ENCODE measurements at regions not wholly inside any gene's neighbourhood (a gene's known extent, or its start where the extent isn't known, plus 50 kb on each side); places are given as distances from the start of the nearest gene placed in this dataset.

- TF ChIP-seq CTCF (IDR thresholded peaks at IDR 0.05; ENCODE audit: insufficient read depth, low read length, poor library complexity, severe bottlenecking): no peak
- TF ChIP-seq EZH2phosphoT487 (conservative IDR thresholded peaks at IDR 0.05; ENCODE audit: low read length): no peak
Observed at GRCh38 chr4:107453987-107454386, 266.0 kb downstream of the PAPSS1 start.

Measured in SU-DHL-6 (cell line).